ENCODE measurements at regions not wholly inside any gene's neighbourhood (a gene's known extent, or its start where the extent isn't known, plus 50 kb on each side); places are given as distances from the start of the nearest gene placed in this dataset.

GRCh38 chr10:28845009-28845682 lies 167.8 kb downstream of the BAMBI start:
- TF ChIP-seq CTCF (conservative IDR thresholded peaks at IDR 0.05; ENCODE audit: low read depth in 2 of 2) = no peak
- no peak for TF ChIP-seq POLR2AphosphoS5 (IDR thresholded peaks at IDR 0.05; ENCODE audit: low read depth)
- TF ChIP-seq EZH2phosphoT487 (IDR thresholded peaks at IDR 0.05; ENCODE audit: unreplicated experiment) = no peak
- TF ChIP-seq CREB1 (CRISPR knock-in tag; IDR thresholded peaks at IDR 0.05; ENCODE audit: low read depth) = no peak
- TF ChIP-seq ETS1 (IDR thresholded peaks at IDR 0.05) = no peak
- no peak for TF ChIP-seq EZH2 (IDR thresholded peaks at IDR 0.05; ENCODE audit: low read depth, unreplicated experiment)
- no peak for TF ChIP-seq REST (IDR thresholded peaks at IDR 0.05; ENCODE audit: unreplicated experiment)

Measured in GM23338 (cell line).